GM23248 (cell line): ENCODE measurements at regions not wholly inside any gene's neighbourhood (a gene's known extent, or its start where the extent isn't known, plus 50 kb on each side); places are given as distances from the start of the nearest gene placed in this dataset.

Experiments used
- EZH2 ChIP-seq: fragments of 200-600 bp; sonication (generic); IDR thresholded peaks from 2 replicates; pipeline ENCODE4 v1.6.1; 2018; ENCODE audit warnings: antibody characterized with exemption, mild to moderate bottlenecking; ENCODE audit not compliant: insufficient read depth, poor library complexity, severe bottlenecking
- EZH2phosphoT487 ChIP-seq: fragments of 200-600 bp; sonication (generic); IDR thresholded peaks from 2 replicates; pipeline ENCODE4 v1.6.1; 2018; ENCODE audit warnings: antibody characterized with exemption, moderate library complexity, mild to moderate bottlenecking, low read depth; ENCODE audit not compliant: insufficient read depth

- TF ChIP-seq EZH2 (no peak), EZH2phosphoT487 (no peak)
Observed at GRCh38 chr9:108600896-108601295, 254.9 kb downstream of the ACTL7B start.
